Smooth muscle cell (in vitro differentiated cells): ENCODE measurements at regions not wholly inside any gene's neighbourhood (a gene's known extent, or its start where the extent isn't known, plus 50 kb on each side); places are given as distances from the start of the nearest gene placed in this dataset.

Source experiments
- DNase-seq: peaks from one replicate; lab custom pipeline; 2025; ENCODE audit not compliant: unreplicated experiment; lab: John Stamatoyannopoulos, UW
- H2AFZ ChIP-seq: fragments of 200-600 bp; sonication (generic); 2 replicates; pipeline ENCODE4 v1.6.0; 2016; ENCODE audit warnings: antibody characterized with exemption, low read depth, mild to moderate bottlenecking
- H3F3A ChIP-seq: fragments of 200-600 bp; sonication (generic); 2 replicates; pipeline ENCODE4 v1.6.0; 2017; ENCODE audit warnings: antibody characterized with exemption, low read depth
- H3K27ac ChIP-seq: fragments of 200-600 bp; sonication (generic); 2 replicates; pipeline ENCODE4 v1.5.1; 2016; ENCODE audit warnings: low read depth, mild to moderate bottlenecking
- H3K27me3 ChIP-seq: fragments of 200-600 bp; sonication (generic); 2 replicates; pipeline ENCODE4 v1.6.1; 2016; ENCODE audit warnings: low read depth, mild to moderate bottlenecking
- H3K36me3 ChIP-seq: fragments of 200-600 bp; sonication (generic); 2 replicates; pipeline ENCODE4 v1.5.1; 2016; ENCODE audit warnings: low read depth
- H3K4me1 ChIP-seq: fragments of 200-600 bp; sonication (generic); 2 replicates; pipeline ENCODE4 v1.5.1; 2016; ENCODE audit warnings: low read depth
- H3K4me2 ChIP-seq: fragments of 200-600 bp; sonication (generic); 2 replicates; pipeline ENCODE4 v1.6.0; 2016; ENCODE audit warnings: mild to moderate bottlenecking
- H3K4me3 ChIP-seq: fragments of 200-600 bp; sonication (generic); 2 replicates; pipeline ENCODE4 v1.5.1; 2016; ENCODE audit warnings: mild to moderate bottlenecking
- H3K79me2 ChIP-seq: fragments of 200-600 bp; sonication (generic); 2 replicates; pipeline ENCODE4 v1.6.0; 2016; ENCODE audit warnings: low read depth, mild to moderate bottlenecking
- H3K9ac ChIP-seq: fragments of 200-600 bp; sonication (generic); 2 replicates; pipeline ENCODE4 v1.6.0; 2016; ENCODE audit warnings: low read depth
- H3K9me3 ChIP-seq: fragments of 200-600 bp; sonication (generic); replicated peaks from 2 replicates; pipeline ENCODE4 v1.5.1; 2016; ENCODE audit warnings: low read depth
- H4K20me1 ChIP-seq: fragments of 200-600 bp; sonication (generic); 2 replicates; pipeline ENCODE4 v1.6.0; 2016; ENCODE audit warnings: low read depth
- WGBS: methylation state at CpG from one replicate; pipeline ENCODE4 v1.1.7; 2016; ENCODE audit warnings: low lambda C conversion rate; 5-methylcytosine and 5-hydroxymethylcytosine counted together
- TF ChIP-seq, protein P1 (sequence below): fragments of 200-600 bp; sonication (generic); IDR thresholded peaks from 2 replicates; pipeline ENCODE4 v1.5.1; 2017; ENCODE audit warnings: borderline replicate concordance, mild to moderate bottlenecking, antibody characterized with exemption; ENCODE audit not compliant: insufficient read depth, poor library complexity, severe bottlenecking

DNA sequence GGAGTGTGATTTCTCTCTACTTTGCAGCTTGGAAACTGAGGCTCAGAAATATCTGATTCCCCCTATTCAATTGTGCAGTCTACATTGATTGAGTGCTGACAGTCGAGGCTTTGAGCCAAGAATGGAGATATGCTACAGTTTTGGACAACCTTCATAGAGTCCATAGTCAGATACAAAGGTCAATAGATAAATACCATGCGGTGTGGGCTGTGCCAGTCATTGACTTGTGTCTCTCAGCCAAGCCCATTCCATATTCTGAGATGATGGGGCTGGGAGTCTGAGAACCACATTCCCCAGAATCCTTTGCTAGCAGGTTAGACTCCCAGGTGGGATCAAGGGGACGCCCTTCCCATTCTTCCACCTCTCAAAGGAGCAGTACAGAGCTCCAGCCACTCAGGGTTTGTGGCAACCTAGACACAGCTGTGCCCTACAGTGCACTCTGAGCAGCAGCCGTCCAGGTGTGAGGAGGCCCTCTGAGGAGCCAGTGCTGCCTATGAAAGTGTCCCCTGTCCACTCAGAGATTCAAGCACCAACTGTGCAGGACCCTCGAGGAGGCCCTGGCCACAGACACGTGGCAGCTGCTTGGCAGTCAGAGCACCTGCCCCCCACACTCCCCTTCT is 348.3 kb downstream of the CYRIA start:
- Histone ChIP-seq H4K20me1 (no peaks in the 10 kb centered on the region), H3K4me3 (no peak overlapping the region), H3K27ac (no peak overlapping the region), H3K27me3 (no peaks in the 10 kb centered on the region), H3K9ac (no peak overlapping the region), H3K79me2 (no peaks in the 10 kb centered on the region), H3K36me3 (no peaks in the 10 kb centered on the region), H3K4me1 (peaks cover 13% of the 10 kb centered on the region), H3F3A (no peaks in the 10 kb centered on the region), H2AFZ (no peak overlapping the region), H3K9me3 (no peaks in the 10 kb centered on the region), H3K4me2 (no peak overlapping the region)
- WGBS: 93% methylated on average over 6 of the region's 6 CpGs
- DNase-seq: no peak
- TF ChIP-seq, protein P1, sequence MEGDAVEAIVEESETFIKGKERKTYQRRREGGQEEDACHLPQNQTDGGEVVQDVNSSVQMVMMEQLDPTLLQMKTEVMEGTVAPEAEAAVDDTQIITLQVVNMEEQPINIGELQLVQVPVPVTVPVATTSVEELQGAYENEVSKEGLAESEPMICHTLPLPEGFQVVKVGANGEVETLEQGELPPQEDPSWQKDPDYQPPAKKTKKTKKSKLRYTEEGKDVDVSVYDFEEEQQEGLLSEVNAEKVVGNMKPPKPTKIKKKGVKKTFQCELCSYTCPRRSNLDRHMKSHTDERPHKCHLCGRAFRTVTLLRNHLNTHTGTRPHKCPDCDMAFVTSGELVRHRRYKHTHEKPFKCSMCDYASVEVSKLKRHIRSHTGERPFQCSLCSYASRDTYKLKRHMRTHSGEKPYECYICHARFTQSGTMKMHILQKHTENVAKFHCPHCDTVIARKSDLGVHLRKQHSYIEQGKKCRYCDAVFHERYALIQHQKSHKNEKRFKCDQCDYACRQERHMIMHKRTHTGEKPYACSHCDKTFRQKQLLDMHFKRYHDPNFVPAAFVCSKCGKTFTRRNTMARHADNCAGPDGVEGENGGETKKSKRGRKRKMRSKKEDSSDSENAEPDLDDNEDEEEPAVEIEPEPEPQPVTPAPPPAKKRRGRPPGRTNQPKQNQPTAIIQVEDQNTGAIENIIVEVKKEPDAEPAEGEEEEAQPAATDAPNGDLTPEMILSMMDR: no peak

DNA sequence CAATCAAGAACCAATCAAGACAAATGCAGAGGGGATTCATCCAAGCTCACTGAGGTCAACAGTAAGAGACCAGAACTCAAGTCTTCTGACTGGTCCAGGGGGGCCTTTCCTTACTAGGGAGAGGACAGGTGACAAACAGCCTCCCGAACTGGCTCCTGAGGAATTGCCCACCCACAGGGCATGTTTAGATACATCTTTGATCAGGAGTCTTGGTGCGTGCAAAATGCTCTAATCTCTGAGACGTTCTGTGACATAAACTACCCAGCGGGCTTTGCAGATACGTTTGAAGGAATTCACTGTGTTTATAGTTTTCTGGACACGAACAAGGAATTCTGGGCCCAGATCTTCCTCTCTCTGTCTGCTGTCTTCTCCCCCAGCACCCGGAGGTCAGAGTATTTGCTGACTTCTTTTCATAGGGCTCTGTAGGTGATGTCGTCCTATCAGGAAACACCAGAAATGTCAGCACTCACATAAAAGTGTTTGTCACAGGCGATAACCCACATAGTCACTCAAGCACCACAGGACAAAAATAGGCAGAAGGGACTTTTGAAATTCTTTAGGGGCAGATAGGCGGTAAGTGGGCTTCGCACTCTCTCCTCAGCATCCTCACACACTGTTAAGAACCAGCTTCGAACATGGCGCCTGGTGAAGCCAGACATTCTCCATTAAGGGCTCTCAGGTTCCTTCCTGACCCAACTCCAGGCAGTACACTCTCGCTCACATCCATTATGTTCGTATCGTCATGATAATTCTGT is 349.0 kb downstream of the CYRIA start:
- Histone ChIP-seq H3K36me3 (no peaks in the 10 kb centered on the region), H3K4me2 (no peak overlapping the region), H2AFZ (no peak overlapping the region), H3K9ac (no peak overlapping the region), H3K79me2 (no peaks in the 10 kb centered on the region), H3K27me3 (no peaks in the 10 kb centered on the region), H3K4me1 (peaks cover 13% of the 10 kb centered on the region), H3K9me3 (no peaks in the 10 kb centered on the region), H4K20me1 (no peaks in the 10 kb centered on the region), H3K27ac (no peak overlapping the region), H3F3A (no peaks in the 10 kb centered on the region), H3K4me3 (no peak overlapping the region)
- no peak for DNase-seq
- 68% methylated on average over 16 of the region's 16 CpGs for WGBS
- TF ChIP-seq, protein P1: no peak

DNA sequence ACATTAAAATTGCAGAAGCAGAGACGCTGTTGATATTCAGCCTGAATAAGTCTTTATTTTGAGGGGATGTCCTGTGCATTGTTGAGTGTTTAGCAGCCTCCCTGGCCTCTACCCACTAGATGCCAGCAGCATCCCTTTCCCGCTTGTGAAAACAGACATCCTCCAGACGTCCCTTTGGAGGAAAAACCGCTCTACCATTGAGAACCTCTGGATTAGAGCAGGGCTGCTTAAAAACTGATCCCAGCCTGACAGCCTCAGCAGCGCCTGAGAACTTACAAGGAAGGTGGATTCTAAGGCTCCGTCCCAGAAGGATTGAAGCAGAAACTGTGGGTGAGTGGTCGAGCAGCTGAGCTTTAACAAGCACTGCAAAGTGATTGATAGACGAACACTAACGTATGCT is 349.7 kb downstream of the CYRIA start:
- Histone ChIP-seq H3K4me3 (no peak overlapping the region), H3K36me3 (no peaks in the 10 kb centered on the region), H2AFZ (no peak overlapping the region), H3K79me2 (no peaks in the 10 kb centered on the region), H3K9me3 (no peaks in the 10 kb centered on the region), H3F3A (no peaks in the 10 kb centered on the region), H3K4me1 (peaks cover 13% of the 10 kb centered on the region), H3K27me3 (no peaks in the 10 kb centered on the region), H3K27ac (no peak overlapping the region), H4K20me1 (no peaks in the 10 kb centered on the region), H3K4me2 (no peak overlapping the region), H3K9ac (no peak overlapping the region)
- TF ChIP-seq, protein P1: no peak
- WGBS: 53% methylated on average over 9 of the region's 9 CpGs
- no peak for DNase-seq
